Neuronal stem cell (in vitro differentiated cells): ENCODE measurements at regions not wholly inside any gene's neighbourhood (a gene's known extent, or its start where the extent isn't known, plus 50 kb on each side); places are given as distances from the start of the nearest gene placed in this dataset.

Experiments
- DNase-seq: peaks from one replicate; pipeline ENCODE4 v3.0.0-alpha.2; 2013; ENCODE audit warnings: low spot score
- H2AFZ ChIP-seq: one replicate; pipeline ENCODE4 v1.6.1; 2013; ENCODE audit warnings: mild to moderate bottlenecking, low read length, inconsistent platforms
- H2AK5ac ChIP-seq: 2 replicates; pipeline ENCODE4 v1.6.1; 2013; ENCODE audit warnings: low read depth, mild to moderate bottlenecking, inconsistent platforms, low read length, moderate library complexity, mixed read lengths
- H2BK120ac ChIP-seq: 2 replicates; pipeline ENCODE4 v1.6.1; 2013; ENCODE audit warnings: low read depth, mild to moderate bottlenecking, inconsistent platforms, low read length, moderate library complexity, mixed read lengths
- H2BK12ac ChIP-seq: one replicate; pipeline ENCODE4 v1.6.1; 2013; ENCODE audit warnings: low read length, inconsistent platforms
- H2BK15ac ChIP-seq: 2 replicates; pipeline ENCODE4 v1.6.1; 2013; ENCODE audit warnings: mild to moderate bottlenecking, low read length, inconsistent platforms, mixed read lengths
- H2BK5ac ChIP-seq: one replicate; pipeline ENCODE4 v1.6.1; 2013; ENCODE audit warnings: inconsistent platforms, mild to moderate bottlenecking, low read length, moderate library complexity
- H3K14ac ChIP-seq: one replicate; pipeline ENCODE4 v1.6.1; 2013; ENCODE audit warnings: low read length, inconsistent platforms
- H3K18ac ChIP-seq: 2 replicates; pipeline ENCODE4 v1.6.1; 2013; ENCODE audit warnings: low read length, inconsistent platforms
- H3K23ac ChIP-seq: 2 replicates; pipeline ENCODE4 v1.6.1; 2013; ENCODE audit warnings: low read depth, mild to moderate bottlenecking, mixed read lengths, low read length, inconsistent platforms; ENCODE audit not compliant: poor library complexity
- H3K27ac ChIP-seq: replicated peaks from 3 replicates; pipeline ENCODE4 v1.5.1; 2013; ENCODE audit warnings: low read length, inconsistent platforms
- H3K27me3 ChIP-seq, 3 experiments: 2 replicates each; pipeline ENCODE4 v1.6.1; 2013; ENCODE audit warnings: low read length in 3 of 3, mild to moderate bottlenecking in 2 of 3, inconsistent platforms in 1 of 3, low read depth in 1 of 3, mixed read lengths in 1 of 3, moderate library complexity in 1 of 3; ENCODE audit not compliant: control insufficient read depth in 3 of 3, insufficient read depth in 3 of 3
- H3K36me3 ChIP-seq, 2 donors: replicated peaks in 1 of 2; 2 replicates each; pipeline ENCODE4 v1.6.1; 2013; ENCODE audit warnings: low read length in 2 of 2; ENCODE audit not compliant: control insufficient read depth in 2 of 2, insufficient read depth in 2 of 2
- H3K4ac ChIP-seq: 2 replicates; pipeline ENCODE4 v1.6.1; 2013; ENCODE audit warnings: inconsistent platforms, mild to moderate bottlenecking, low read length, moderate library complexity
- H3K4me1 ChIP-seq, 2 donors: 1 replicate in 1 of 2; 2 replicates in 1 of 2; pipeline ENCODE4 v1.6.1; 2013; ENCODE audit warnings: low read length in 2 of 2, low read depth in 1 of 2; ENCODE audit not compliant: control insufficient read depth in 2 of 2, insufficient read depth in 1 of 2
- H3K4me2 ChIP-seq: one replicate; pipeline ENCODE4 v1.6.1; 2013; ENCODE audit warnings: mild to moderate bottlenecking, low read length, inconsistent platforms; ENCODE audit not compliant: insufficient read depth, poor library complexity, severe bottlenecking
- H3K4me3 ChIP-seq, 2 donors: 2 replicates each; pipeline ENCODE4 v1.5.1; 2013; ENCODE audit warnings: low read length in 2 of 2, mild to moderate bottlenecking in 2 of 2, inconsistent platforms in 1 of 2, moderate library complexity in 1 of 2
- H3K79me1 ChIP-seq: one replicate; pipeline ENCODE4 v1.6.1; 2013; ENCODE audit warnings: low read depth, mild to moderate bottlenecking, inconsistent platforms, low read length, moderate library complexity
- H3K9ac ChIP-seq: one replicate; pipeline ENCODE4 v1.6.1; 2013; ENCODE audit warnings: mild to moderate bottlenecking, low read depth, low read length, inconsistent platforms; ENCODE audit not compliant: poor library complexity
- H3K9me3 ChIP-seq, 2 donors: replicated peaks in 1 of 2; 2 replicates each; pipeline versions ENCODE3 to v1.6.1; 2013; ENCODE audit warnings: low read length in 2 of 2, mild to moderate bottlenecking in 2 of 2, inconsistent platforms in 1 of 2, low read depth in 1 of 2, mixed read lengths in 1 of 2, moderate library complexity in 1 of 2; ENCODE audit not compliant: control insufficient read depth in 2 of 2, insufficient read depth in 1 of 2
- H4K8ac ChIP-seq: one replicate; pipeline ENCODE4 v1.6.1; 2013; ENCODE audit warnings: low read depth, mild to moderate bottlenecking, inconsistent platforms, low read length, moderate library complexity
- H4K91ac ChIP-seq: one replicate; pipeline ENCODE4 v1.6.1; 2013; ENCODE audit warnings: low read length, low read depth, mild to moderate bottlenecking, inconsistent platforms; ENCODE audit not compliant: poor library complexity
- WGBS, 2 donors: extraction: QIAGEN DNeasy Blood & Tissue Kit; methylation state at CpG; one replicate each; pipeline ENCODE4 v1.1.7; 2013; ENCODE audit warnings: missing lambda C conversion rate in 2 of 2, mixed read lengths in 1 of 2; ENCODE audit not compliant: insufficient read length in 2 of 2, insufficient replicate concordance in 1 of 2; ENCODE audit errors: extremely low coverage in 2 of 2; 5-methylcytosine and 5-hydroxymethylcytosine counted together

DNA sequence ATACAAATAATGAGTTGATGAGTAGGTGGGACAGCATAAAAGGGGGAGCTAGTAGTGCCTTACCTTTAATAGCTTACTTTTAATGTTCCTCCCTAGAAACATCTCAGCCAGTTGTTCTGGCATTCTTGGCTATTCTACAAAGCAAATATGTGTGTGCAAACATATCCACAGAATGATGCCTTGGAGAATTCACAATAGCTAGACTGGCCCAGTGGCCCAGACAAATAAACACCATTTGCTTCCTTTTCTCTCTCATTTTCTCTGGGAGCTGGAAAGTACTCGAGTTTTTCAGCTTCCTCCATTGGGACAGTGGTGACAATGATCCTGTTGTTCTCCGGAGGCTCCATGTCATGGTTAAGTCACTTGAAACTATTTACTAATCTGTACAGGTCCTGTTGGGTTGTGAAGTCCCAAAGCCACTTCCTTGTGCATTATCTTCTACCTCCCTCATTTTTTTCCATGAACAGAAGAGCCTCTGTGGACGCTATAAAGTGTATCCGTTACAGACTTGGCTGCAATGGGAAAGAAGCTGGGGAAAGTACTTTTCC lies 122.9 kb downstream of the DMAC1 start:
- H3K18ac ChIP-seq = no peak overlapping the region
- H3K4me3 ChIP-seq = no peak overlapping the region
- no peak overlapping the region for H3K14ac ChIP-seq
- no peak overlapping the region for H3K4me2 ChIP-seq
- H3K27ac ChIP-seq = no peak overlapping the region
- no peak overlapping the region for H3K4ac ChIP-seq
- no peak overlapping the region for H2AFZ ChIP-seq
- H4K91ac ChIP-seq = no peak overlapping the region
- WGBS, 2 donors = no CpG with 5 or more reads among the region's 4 CpGs
- H2AK5ac ChIP-seq = no peak overlapping the region
- H2BK5ac ChIP-seq = no peak overlapping the region
- no peaks in the 10 kb centered on the region for H3K27me3 ChIP-seq
- H3K36me3 ChIP-seq = no peaks in the 10 kb centered on the region
- no peak overlapping the region for H4K8ac ChIP-seq
- H3K23ac ChIP-seq = no peak overlapping the region
- H3K9me3 ChIP-seq = no peaks in the 10 kb centered on the region
- H3K79me1 ChIP-seq = no peaks in the 10 kb centered on the region
- no peaks in the 10 kb centered on the region for H3K4me1 ChIP-seq
- H2BK120ac ChIP-seq = no peak overlapping the region
- no peak overlapping the region for H2BK12ac ChIP-seq
- no peak overlapping the region for H2BK15ac ChIP-seq
- DNase-seq = no peak
- no peak overlapping the region for H3K9ac ChIP-seq

DNA sequence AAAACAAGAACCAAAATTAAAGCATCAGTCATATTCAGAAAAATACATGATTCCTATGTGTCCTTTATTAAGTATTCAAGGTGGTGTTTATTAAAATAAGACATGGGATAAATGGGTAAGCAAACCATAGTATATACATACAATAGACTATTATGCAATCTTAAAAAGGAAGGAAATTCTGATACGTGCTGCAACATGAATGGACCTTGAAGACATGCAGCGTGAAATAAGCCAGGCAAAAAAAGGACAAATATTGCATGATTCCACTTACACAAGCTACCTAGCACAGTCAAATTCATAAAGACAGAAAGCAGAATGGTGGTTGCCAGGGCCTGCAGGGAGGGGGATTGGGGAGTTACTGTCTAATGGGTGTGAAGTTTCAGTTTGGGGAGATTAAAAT lies 127.7 kb downstream of the DMAC1 start:
- no peaks in the 10 kb centered on the region for H3K9me3 ChIP-seq
- H2BK5ac ChIP-seq = no peak overlapping the region
- H2AK5ac ChIP-seq = no peak overlapping the region
- no peaks in the 10 kb centered on the region for H3K36me3 ChIP-seq
- no peak overlapping the region for H4K91ac ChIP-seq
- peaks cover 0 to 4% of the 10 kb centered on the region in 2 donors for H3K4me1 ChIP-seq
- no peak for DNase-seq
- no peak overlapping the region for H3K27ac ChIP-seq
- H3K9ac ChIP-seq = no peak overlapping the region
- no peaks in the 10 kb centered on the region for H3K27me3 ChIP-seq
- H3K4ac ChIP-seq = no peak overlapping the region
- H3K4me2 ChIP-seq = no peak overlapping the region
- no peak overlapping the region for H3K4me3 ChIP-seq
- H3K14ac ChIP-seq = no peak overlapping the region
- no peak overlapping the region for H4K8ac ChIP-seq
- WGBS, 2 donors = no CpG with 5 or more reads among the region's 2 CpGs
- no peak overlapping the region for H3K23ac ChIP-seq
- H2AFZ ChIP-seq = no peak overlapping the region
- H2BK120ac ChIP-seq = no peak overlapping the region
- H3K18ac ChIP-seq = no peak overlapping the region
- H3K79me1 ChIP-seq = no peaks in the 10 kb centered on the region
- no peak overlapping the region for H2BK12ac ChIP-seq
- no peak overlapping the region for H2BK15ac ChIP-seq

DNA sequence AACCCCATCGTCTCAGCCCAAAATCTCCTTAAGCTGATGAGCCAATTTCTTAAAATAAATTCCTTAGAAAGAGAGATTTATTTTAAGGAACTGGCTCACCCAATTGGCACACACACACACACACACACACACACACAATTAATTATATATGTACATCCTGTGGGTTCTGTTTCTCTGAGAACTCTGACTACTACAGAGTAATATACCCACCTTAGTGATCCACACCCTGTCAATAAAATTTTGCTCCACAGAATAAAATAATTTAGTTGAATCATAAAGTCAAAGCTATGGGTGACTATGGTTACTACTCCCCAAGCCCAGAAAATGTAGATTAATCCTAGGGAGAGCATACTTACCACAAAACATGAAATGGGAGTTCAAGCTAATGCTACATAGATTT lies 131.0 kb downstream of the DMAC1 start:
- Histone ChIP-seq H2BK5ac (no peak overlapping the region), H3K27me3 (no peaks in the 10 kb centered on the region)

DNA sequence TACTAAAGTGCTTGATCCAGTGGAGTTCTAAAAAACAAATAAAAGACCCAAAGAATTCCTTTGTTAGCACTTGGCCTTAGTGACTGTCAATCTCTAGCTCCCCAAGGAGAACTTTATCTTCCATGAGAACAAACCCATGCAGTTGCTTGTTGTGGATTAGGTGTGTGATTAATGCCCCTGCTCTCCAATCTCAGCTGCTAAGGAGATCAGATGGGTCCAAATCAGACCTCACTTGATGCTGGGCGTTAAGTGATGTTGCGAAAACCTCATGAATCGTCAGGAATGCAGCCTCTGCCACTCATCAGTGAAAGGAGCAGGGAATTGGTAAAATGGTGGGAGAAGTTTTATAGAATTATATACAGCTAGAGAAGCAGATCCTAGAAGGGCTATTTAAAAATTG lies 133.7 kb downstream of the DMAC1 start:
- H2BK5ac ChIP-seq = no peak overlapping the region
- H3K18ac ChIP-seq = peak overlapping the region; percentile 15
- no CpG with 5 or more reads among the region's 3 CpGs for WGBS, 2 donors
- peak overlapping the region; percentile 12 for H2AFZ ChIP-seq
- H3K4me3 ChIP-seq = no peak overlapping the region
- H3K36me3 ChIP-seq = no peaks in the 10 kb centered on the region
- no peaks in the 10 kb centered on the region for H3K9me3 ChIP-seq
- H2AK5ac ChIP-seq = no peak overlapping the region
- H3K14ac ChIP-seq = no peak overlapping the region
- peaks cover 0 to 8% of the 10 kb centered on the region in 2 donors for H3K4me1 ChIP-seq
- H2BK15ac ChIP-seq = no peak overlapping the region
- no peaks in the 10 kb centered on the region for H3K27me3 ChIP-seq
- no peak overlapping the region for H3K4me2 ChIP-seq
- no peaks in the 10 kb centered on the region for H3K79me1 ChIP-seq
- no peak overlapping the region for H3K27ac ChIP-seq
- H4K91ac ChIP-seq = no peak overlapping the region
- no peak overlapping the region for H3K9ac ChIP-seq
- no peak overlapping the region for H4K8ac ChIP-seq
- DNase-seq = no peak
- no peak overlapping the region for H3K23ac ChIP-seq
- H3K4ac ChIP-seq = no peak overlapping the region
- no peak overlapping the region for H2BK120ac ChIP-seq
- no peak overlapping the region for H2BK12ac ChIP-seq

More for the DNA sequence above, 131.0 kb downstream of the DMAC1 start:
- no peak overlapping the region for H3K27ac ChIP-seq
- H2BK12ac ChIP-seq = no peak overlapping the region
- no peak overlapping the region for H3K14ac ChIP-seq
- H3K79me1 ChIP-seq = no peaks in the 10 kb centered on the region
- no peak overlapping the region for H2AK5ac ChIP-seq
- H3K36me3 ChIP-seq = no peaks in the 10 kb centered on the region
- no peak overlapping the region for H3K4ac ChIP-seq
- no peak overlapping the region for H3K4me2 ChIP-seq
- H3K23ac ChIP-seq = no peak overlapping the region
- no peaks in the 10 kb centered on the region for H3K9me3 ChIP-seq
- peaks cover 0 to 8% of the 10 kb centered on the region in 2 donors for H3K4me1 ChIP-seq
- H4K91ac ChIP-seq = no peak overlapping the region
- H2AFZ ChIP-seq = no peak overlapping the region
- no peak overlapping the region for H2BK120ac ChIP-seq
- no peak overlapping the region for H4K8ac ChIP-seq
- no peak overlapping the region for H3K9ac ChIP-seq
- H3K4me3 ChIP-seq = no peak overlapping the region
- H3K18ac ChIP-seq = no peak overlapping the region
- no peak for DNase-seq
- no CpG with 5 or more reads among the region's 1 CpG for WGBS, 2 donors
- no peak overlapping the region for H2BK15ac ChIP-seq
